Brain microvascular endothelial cell (primary cell): ENCODE measurements at regions not wholly inside any gene's neighbourhood (a gene's known extent, or its start where the extent isn't known, plus 50 kb on each side); places are given as distances from the start of the nearest gene placed in this dataset.

Experiments used
- DNase-seq: peaks from one replicate; pipeline ENCODE4 v3.0.0-alpha.2; 2020
- H3K27ac ChIP-seq: fragments of 250-450 bp; sonication (Bioruptor Pico); 2 replicates; pipeline ENCODE4 v1.5.1; 2020; ENCODE audit warnings: mild to moderate bottlenecking, moderate library complexity
- H3K27me3 ChIP-seq: fragments of 250-450 bp; sonication (Bioruptor Pico); replicated peaks from 2 replicates; pipeline ENCODE4 v1.5.1; 2020; ENCODE audit warnings: mild to moderate bottlenecking
- H3K36me3 ChIP-seq: fragments of 250-450 bp; sonication (Bioruptor Pico); replicated peaks from 2 replicates; pipeline ENCODE4 v1.5.1; 2020; ENCODE audit warnings: mild to moderate bottlenecking
- H3K4me3 ChIP-seq: 2 replicates; pipeline ENCODE4 v1.5.1; 2011; ENCODE audit warnings: low read depth, mild to moderate bottlenecking, control low read depth, low read length, moderate library complexity
- in situ Hi-C: cut with HindIII; loops from 2 replicates; pipeline ENCODE4 v1.10.0; 2017; ENCODE audit warnings: low sequenced_read_pairs, low pct_ligation_motif_present
- TF ChIP-seq, protein P1 (sequence below): IDR thresholded peaks from 2 replicates; pipeline ENCODE4 v1.5.1; 2011; ENCODE audit warnings: low read depth, mild to moderate bottlenecking, moderate library complexity, low read length, control low read depth, inconsistent platforms; ENCODE audit errors: missing control alignments

DNA sequence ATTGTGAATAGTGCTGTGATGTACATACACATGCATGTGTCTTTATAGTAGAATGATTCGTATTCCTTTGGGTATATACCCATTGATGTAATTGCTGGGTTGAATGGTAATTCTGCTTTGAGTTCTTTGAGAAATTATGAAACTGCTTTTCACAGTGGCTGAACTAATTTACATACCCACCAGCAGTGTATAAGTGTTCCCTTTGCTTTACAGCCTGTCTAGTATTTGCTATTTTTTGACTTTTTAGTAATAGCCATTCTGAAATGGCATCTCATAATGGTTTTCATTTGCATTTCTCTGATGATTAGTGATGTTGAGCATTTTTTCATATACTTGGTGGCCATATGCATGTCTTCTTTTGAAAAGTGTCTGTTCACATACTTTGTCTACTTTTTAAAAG is 54.5 kb upstream of the FAM78B start:
- Histone ChIP-seq H3K27me3 (no peaks in the 10 kb centered on the region), H3K36me3 (no peaks in the 10 kb centered on the region), H3K27ac (no peak overlapping the region), H3K4me3 (no peak overlapping the region)
- in situ Hi-C loops = no loop called here
- DNase-seq = no peak
- TF ChIP-seq, protein P1, sequence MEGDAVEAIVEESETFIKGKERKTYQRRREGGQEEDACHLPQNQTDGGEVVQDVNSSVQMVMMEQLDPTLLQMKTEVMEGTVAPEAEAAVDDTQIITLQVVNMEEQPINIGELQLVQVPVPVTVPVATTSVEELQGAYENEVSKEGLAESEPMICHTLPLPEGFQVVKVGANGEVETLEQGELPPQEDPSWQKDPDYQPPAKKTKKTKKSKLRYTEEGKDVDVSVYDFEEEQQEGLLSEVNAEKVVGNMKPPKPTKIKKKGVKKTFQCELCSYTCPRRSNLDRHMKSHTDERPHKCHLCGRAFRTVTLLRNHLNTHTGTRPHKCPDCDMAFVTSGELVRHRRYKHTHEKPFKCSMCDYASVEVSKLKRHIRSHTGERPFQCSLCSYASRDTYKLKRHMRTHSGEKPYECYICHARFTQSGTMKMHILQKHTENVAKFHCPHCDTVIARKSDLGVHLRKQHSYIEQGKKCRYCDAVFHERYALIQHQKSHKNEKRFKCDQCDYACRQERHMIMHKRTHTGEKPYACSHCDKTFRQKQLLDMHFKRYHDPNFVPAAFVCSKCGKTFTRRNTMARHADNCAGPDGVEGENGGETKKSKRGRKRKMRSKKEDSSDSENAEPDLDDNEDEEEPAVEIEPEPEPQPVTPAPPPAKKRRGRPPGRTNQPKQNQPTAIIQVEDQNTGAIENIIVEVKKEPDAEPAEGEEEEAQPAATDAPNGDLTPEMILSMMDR = no peak

DNA sequence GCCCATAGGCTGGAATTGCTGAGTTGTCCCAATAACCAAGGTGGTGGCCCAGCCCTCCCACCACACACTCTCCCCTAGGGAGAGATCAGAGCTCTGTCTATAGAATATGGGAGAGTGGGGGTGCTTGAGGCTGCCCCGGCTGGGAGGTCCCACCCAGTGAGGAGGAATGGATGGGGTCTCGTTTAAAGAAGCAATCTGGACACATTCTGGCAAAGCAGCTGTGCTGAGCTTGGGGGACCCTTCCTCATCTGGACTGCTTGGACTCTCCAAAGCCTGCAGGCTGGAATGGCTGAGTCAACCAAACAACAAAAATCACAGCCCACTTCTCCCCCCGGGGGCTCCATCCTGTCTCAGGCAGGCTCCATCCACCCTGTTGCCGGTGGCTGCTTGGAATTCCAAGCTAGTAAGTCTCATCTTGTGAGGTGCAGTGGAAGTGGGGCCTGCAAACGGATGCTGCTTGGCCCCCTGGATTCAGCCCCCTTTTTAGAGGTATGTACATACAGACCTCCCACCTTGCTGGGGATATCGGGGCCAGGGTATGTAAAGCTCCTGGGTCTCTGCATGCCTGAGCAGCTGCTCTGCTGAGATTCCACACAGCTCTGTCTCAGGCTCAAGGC is 67.1 kb upstream of the FAM78B start:
- in situ Hi-C loops = no loop called here
- DNase-seq = no peak
- no peaks in the 10 kb centered on the region for H3K36me3 ChIP-seq

DNA sequence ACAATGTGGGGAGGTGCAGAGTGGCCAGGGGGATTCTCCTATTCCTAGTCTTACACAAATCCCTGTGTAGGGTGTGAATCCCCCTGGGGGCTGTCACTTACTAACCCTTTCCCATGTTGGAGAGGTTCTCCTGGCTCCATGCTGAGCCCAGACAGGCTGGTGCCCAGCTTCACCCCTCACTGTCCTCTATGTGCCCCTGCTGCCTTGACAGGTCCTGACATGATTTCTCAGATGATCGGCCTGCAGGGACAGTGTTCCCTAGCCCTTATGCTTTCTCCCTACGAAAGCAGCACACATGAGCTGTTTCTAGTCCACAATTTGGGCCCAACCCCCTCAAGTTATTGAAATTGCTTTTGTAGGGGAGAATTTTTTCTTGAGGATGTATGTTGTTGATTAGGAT is 68.9 kb upstream of the FAM78B start:
- TF ChIP-seq, protein P1 = no peak
- Histone ChIP-seq H3K27ac (no peak overlapping the region), H3K4me3 (no peak overlapping the region), H3K36me3 (no peaks in the 10 kb centered on the region), H3K27me3 (no peaks in the 10 kb centered on the region)
- no peak for DNase-seq
- in situ Hi-C loops = no loop called here

More for the DNA sequence above, 67.1 kb upstream of the FAM78B start:
- TF ChIP-seq, protein P1 = no peak
- no peaks in the 10 kb centered on the region for H3K27me3 ChIP-seq
- H3K4me3 ChIP-seq = no peak overlapping the region
- H3K27ac ChIP-seq = no peak overlapping the region

DNA sequence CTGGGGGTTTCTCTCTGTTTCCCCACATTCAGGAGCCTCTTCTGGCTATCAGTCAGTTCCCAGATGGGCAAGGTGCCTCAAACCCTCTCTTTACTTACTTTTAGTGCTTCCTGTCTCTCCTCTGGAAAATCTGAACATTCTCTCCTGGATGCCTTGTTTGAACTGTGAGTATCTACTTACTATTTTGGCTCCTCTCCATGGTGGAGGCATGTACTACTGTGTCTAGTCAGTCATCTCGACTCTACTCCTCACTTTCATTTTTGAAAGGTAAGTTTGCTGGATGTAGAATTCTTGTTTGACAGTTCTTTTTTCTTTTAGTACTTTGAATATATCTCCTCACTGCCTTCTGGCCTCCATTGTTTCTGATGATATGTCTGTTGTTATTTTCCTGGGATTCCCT is 70.9 kb upstream of the FAM78B start:
- DNase-seq = no peak
- Histone ChIP-seq H3K27me3 (no peaks in the 10 kb centered on the region), H3K27ac (no peak overlapping the region), H3K4me3 (no peak overlapping the region), H3K36me3 (no peaks in the 10 kb centered on the region)
- in situ Hi-C loops = no loop called here
- TF ChIP-seq, protein P1 = no peak

DNA sequence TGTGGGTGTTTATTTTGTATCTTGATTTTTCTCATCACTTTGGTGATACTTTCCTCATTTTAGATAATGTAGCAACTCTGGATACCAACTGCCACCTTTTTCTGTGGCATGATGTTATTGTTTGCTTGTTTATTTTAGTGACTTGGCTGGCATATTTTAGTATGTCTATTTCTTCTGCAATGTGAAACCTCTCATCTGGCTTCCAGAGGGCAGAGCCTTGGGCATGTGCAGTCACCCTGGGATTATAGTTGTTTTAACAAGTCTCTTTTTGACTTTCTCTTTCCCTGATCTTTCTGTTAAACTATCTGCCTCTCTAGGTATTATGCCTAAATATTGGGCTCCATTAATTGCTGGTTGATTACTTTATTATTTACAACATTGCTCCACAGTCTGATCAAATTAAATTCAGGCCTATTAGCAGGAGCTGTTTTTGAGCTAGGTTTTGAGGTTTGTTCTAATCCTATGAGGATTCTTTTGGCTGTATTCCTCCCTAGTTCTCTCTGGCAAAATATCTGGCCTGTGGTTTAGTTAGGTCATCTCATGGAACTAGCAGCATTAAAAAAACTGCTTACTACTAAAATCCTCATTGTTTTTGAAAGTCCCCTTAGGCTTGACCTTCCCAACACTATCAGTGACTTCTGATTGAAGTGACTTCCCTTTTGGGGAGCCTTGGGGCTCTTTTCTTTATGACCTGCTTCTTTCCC is 86.4 kb upstream of the FAM78B start:
- no peaks in the 10 kb centered on the region for H3K36me3 ChIP-seq
- no peaks in the 10 kb centered on the region for H3K27me3 ChIP-seq
- H3K27ac ChIP-seq = no peak overlapping the region
- in situ Hi-C loops = no loop called here
- no peak overlapping the region for H3K4me3 ChIP-seq
- DNase-seq = no peak
- TF ChIP-seq, protein P1 = no peak
